ENCODE measurements at regions not wholly inside any gene's neighbourhood (a gene's known extent, or its start where the extent isn't known, plus 50 kb on each side); places are given as distances from the start of the nearest gene placed in this dataset.

DNA sequence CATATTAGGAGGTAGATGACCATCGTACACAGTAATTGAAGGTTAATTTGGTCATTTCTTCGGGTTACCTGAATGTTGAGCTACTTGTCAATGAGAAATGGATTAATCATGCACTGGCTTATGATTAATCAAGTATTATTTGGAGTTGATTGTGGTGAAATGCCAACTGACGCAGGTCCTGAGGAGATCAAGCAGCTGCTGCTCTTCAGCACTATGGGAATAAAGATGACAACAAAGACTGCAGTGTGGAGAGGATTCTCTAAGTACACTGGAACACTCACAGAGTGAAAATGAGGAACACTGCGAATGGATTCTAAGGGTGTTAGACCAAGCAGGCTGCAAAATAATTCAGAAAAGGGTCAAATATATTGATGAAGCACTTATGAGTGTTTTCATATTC lies 202.8 kb upstream of the DIO2 start:
- no peak for DNase-seq (ENCODE audit: low read depth, low spot score)
- no peak overlapping the region for H3K4me3 ChIP-seq (ENCODE audit: low read depth, low read length)
- CTCF ChIA-PET = interaction anchor here (0.8 to 1.3 kb wide), 2 partner anchors 8 to 173 kb away, joined by 3 to 4 read pairs; no protein-coding TSS in a partner anchor
- POLR2A ChIA-PET = no interaction called here
- TF ChIP-seq, protein P1, sequence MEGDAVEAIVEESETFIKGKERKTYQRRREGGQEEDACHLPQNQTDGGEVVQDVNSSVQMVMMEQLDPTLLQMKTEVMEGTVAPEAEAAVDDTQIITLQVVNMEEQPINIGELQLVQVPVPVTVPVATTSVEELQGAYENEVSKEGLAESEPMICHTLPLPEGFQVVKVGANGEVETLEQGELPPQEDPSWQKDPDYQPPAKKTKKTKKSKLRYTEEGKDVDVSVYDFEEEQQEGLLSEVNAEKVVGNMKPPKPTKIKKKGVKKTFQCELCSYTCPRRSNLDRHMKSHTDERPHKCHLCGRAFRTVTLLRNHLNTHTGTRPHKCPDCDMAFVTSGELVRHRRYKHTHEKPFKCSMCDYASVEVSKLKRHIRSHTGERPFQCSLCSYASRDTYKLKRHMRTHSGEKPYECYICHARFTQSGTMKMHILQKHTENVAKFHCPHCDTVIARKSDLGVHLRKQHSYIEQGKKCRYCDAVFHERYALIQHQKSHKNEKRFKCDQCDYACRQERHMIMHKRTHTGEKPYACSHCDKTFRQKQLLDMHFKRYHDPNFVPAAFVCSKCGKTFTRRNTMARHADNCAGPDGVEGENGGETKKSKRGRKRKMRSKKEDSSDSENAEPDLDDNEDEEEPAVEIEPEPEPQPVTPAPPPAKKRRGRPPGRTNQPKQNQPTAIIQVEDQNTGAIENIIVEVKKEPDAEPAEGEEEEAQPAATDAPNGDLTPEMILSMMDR (IDR thresholded peaks at IDR 0.05; ENCODE audit: insufficient read depth, low read length, missing control alignments) = no peak

DNA sequence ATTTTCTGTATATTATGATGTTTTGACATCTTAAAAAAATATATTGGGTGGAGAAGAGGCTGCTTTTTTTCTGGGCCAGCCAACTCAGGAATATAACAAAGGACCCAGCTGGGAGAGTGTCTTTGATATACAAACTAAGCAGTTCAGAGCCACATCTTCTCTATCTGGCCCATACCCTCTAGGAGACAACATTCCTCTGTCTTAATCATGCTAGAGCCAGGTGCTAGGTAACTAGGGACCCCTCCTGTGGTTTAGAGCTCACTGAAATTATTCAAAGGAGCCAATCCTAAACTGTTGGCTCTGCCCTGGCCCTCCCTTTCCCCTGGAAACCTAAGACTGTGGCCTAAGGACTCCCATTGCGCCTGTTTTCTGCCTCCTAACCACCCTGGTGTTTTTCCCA lies 193.1 kb upstream of the DIO2 start:
- no peak overlapping the region for H3K4me3 ChIP-seq (ENCODE audit: low read depth, low read length)
- no peak for DNase-seq (ENCODE audit: low read depth, low spot score)
- ChIA-PET CTCF (no interaction called here), POLR2A (no interaction called here)
- TF ChIP-seq, protein P1 (IDR thresholded peaks at IDR 0.05; ENCODE audit: insufficient read depth, low read length, missing control alignments) = no peak

DNA sequence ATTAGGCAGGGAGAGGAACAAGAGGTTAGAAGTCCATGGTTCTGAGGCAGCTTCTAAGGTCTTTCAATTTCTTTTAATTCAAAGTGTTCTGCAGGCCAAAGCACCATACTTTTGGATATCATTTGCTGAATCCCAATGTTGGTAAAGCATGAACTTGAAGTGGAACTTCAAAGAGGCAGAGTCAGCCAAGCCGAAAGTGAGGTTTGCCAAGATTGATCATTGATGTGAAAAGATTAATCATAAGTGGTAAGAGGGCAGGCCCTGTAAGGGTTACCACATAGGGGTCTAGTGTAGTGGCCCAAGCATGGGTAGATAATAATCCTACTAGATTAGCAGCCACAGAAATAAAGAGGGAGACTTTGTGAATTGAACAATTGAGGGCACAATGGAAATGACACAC lies 191.7 kb upstream of the DIO2 start:
- TF ChIP-seq, protein P1 (IDR thresholded peaks at IDR 0.05; ENCODE audit: insufficient read depth, low read length, missing control alignments) = no peak
- DNase-seq (ENCODE audit: low read depth, low spot score) = no peak
- no peak overlapping the region for H3K4me3 ChIP-seq (ENCODE audit: low read depth, low read length)
- ChIA-PET CTCF (no interaction called here), POLR2A (no interaction called here)

DNA sequence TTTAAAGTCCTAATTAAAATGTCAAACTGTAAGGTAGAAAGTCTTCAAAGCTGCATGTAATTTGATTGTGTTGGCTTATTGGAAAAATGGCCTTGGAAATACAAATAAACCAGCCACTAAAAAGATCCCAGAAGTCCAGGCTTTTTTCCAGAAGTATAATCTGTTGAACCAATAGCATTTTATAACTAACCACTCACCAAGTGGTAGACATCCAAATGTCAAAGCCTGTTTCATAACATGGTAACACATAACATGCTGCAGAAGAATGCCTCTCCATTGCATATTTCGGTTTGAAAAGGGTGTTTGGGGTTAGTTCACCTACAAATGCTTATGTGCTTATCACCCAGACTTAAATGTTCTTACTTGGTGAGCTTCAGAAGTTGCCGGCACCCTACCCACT lies 183.7 kb upstream of the DIO2 start:
- ChIA-PET CTCF (no interaction called here), POLR2A (no interaction called here)
- H3K4me3 ChIP-seq (ENCODE audit: low read depth, low read length) = no peak overlapping the region
- no peak for DNase-seq (ENCODE audit: low read depth, low spot score)
- TF ChIP-seq, protein P1 (IDR thresholded peaks at IDR 0.05; ENCODE audit: insufficient read depth, low read length, missing control alignments) = no peak

DNA sequence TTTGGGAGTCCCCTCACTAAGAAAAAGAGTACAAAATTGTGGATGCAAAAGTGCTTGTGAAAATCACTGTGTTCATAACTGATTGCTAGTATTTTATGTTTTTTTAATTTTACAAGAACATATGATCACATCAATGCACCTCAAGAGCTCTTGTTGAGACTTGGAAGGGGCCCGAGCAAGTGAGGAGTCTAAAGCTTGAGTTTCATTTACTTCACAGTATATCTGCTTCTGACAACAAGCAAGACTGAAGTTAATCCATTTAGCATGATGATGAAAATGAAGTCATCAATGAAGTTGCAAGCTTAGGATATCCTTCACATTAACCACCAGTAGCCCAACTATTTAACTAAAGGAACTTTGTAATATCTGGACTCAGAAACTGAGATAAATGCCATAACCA lies 182.5 kb upstream of the DIO2 start:
- ChIA-PET POLR2A (no interaction called here), CTCF (interaction anchor here (1.4 kb wide), 1 partner anchor 42 kb away, joined by 3 read pairs; no protein-coding TSS in a partner anchor)
- no peak for DNase-seq (ENCODE audit: low read depth, low spot score)
- TF ChIP-seq, protein P1 (IDR thresholded peaks at IDR 0.05; ENCODE audit: insufficient read depth, low read length, missing control alignments) = no peak
- H3K4me3 ChIP-seq (ENCODE audit: low read depth, low read length) = no peak overlapping the region

DNA sequence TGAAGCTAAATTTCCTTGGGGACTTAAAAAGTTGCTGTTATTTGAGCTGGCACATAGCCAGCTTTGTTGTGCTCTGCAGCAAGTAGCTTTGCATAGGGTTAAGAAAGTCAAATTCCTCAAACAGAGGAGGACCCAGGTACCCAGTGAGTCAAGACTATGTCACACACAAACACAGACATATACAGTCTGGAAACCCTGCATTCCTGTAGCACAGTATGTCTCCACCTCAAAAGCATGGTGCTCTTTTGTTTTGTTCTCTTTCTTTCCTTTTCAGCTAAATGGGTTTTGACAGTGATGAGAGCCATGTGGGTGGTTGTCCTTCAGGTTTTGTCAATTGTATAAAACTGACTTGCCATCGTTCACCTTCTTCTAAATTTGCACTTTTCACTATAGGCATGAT lies 179.6 kb upstream of the DIO2 start:
- TF ChIP-seq, protein P1 (IDR thresholded peaks at IDR 0.05; ENCODE audit: insufficient read depth, low read length, missing control alignments) = no peak
- ChIA-PET CTCF (no interaction called here), POLR2A (interaction anchor here (0.5 kb wide), 1 partner anchor 1428 kb away, joined by 4 read pairs; no protein-coding TSS in a partner anchor)
- peak; percentile 16 for DNase-seq (ENCODE audit: low read depth, low spot score)
- no peak overlapping the region for H3K4me3 ChIP-seq (ENCODE audit: low read depth, low read length)
